Mammary epithelial cell (primary cell): ENCODE measurements at regions not wholly inside any gene's neighbourhood (a gene's known extent, or its start where the extent isn't known, plus 50 kb on each side); places are given as distances from the start of the nearest gene placed in this dataset.

ENCODE experiments used
- EZH2 ChIP-seq: IDR thresholded peaks from 2 replicates; pipeline ENCODE4 v1.6.1; 2012; ENCODE audit warnings: low read length, inconsistent platforms, borderline replicate concordance
- TF ChIP-seq, protein P1 (sequence below), 2 donors: IDR thresholded peaks in 1 of 2; conservative IDR thresholded peaks in 1 of 2; 2 replicates each; pipeline ENCODE4 v1.5.1; 2011 to 2012; ENCODE audit warnings: inconsistent platforms in 2 of 2, low read length in 2 of 2, mild to moderate bottlenecking in 2 of 2, control low read depth in 1 of 2, low read depth in 1 of 2; ENCODE audit not compliant: insufficient read depth in 1 of 2; ENCODE audit errors: extremely low read depth in 1 of 2

DNA sequence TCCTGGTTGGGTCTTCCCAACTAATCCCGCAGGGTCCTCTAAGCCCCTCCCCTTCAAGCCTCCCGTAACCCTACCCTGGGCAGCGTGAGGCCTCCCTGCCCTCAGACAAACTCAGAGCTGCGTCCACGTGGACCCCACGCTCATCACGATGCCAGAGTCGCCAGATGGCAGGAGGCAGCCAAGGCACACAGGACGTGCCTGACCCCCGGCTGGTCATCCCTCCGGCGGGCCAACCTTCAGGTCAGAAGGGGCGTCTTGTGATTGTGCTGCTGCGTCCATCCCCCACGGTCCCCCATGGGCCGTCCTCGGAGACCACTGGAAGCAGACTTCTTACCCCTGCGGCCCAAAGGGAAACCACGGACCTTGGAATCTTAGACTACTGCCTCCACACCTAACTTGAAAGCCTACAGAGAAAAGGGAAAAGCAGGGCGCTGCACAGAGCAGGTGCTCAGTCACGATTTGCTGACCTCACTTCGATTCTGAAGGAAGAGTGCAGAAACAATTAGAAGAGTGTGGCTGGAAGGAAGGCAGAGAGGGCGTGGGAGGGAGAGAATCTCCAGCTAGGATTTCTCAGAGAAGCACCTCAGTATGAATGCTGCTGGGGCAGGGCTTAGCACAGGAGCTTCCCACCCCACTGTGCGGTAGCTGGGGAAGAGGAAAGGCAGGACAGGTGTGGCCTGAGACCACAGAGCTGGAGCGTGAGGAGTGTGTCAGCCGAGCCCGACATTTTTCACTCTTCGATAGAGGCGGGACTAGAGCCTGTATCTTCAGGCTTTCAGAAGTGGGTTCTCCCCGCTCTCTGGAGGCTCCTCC, 174.8 kb downstream of the ERCC6L2 start:
- TF ChIP-seq, protein P1, sequence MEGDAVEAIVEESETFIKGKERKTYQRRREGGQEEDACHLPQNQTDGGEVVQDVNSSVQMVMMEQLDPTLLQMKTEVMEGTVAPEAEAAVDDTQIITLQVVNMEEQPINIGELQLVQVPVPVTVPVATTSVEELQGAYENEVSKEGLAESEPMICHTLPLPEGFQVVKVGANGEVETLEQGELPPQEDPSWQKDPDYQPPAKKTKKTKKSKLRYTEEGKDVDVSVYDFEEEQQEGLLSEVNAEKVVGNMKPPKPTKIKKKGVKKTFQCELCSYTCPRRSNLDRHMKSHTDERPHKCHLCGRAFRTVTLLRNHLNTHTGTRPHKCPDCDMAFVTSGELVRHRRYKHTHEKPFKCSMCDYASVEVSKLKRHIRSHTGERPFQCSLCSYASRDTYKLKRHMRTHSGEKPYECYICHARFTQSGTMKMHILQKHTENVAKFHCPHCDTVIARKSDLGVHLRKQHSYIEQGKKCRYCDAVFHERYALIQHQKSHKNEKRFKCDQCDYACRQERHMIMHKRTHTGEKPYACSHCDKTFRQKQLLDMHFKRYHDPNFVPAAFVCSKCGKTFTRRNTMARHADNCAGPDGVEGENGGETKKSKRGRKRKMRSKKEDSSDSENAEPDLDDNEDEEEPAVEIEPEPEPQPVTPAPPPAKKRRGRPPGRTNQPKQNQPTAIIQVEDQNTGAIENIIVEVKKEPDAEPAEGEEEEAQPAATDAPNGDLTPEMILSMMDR (conservative IDR thresholded peaks at IDR 0.05 in 1 of 2, IDR thresholded peaks at IDR 0.05 in 1 of 2; ENCODE audit: extremely low read depth in 1 of 2, insufficient read depth in 1 of 2, low read depth in 1 of 2, low read length in 2 of 2) = no peak
- TF ChIP-seq EZH2 = no peak
